K562 (cell line): ENCODE measurements at regions not wholly inside any gene's neighbourhood (a gene's known extent, or its start where the extent isn't known, plus 50 kb on each side); places are given as distances from the start of the nearest gene placed in this dataset.

Experiments
- ATAC-seq: fragments of 200-7000 bp; cut with Tn5 transposase; 3 replicates; pipeline ENCODE4 v1.9.1; 2020; ENCODE audit warnings: moderate library complexity
- BruUV-seq: library from RNA; stranded (reverse); fragments of 400-500 nt; replicated peaks from 2 replicates; lab custom pipeline; 2021; lab: Mats Ljungman, UMichigan
- CTCF ChIA-PET: fragments of 300-600 bp; formaldehyde crosslinking; extraction: SDS; loops from one replicate; lab custom pipeline; 2021; ENCODE audit warnings: low intra/inter-chr PET ratio; lab: Yijun Ruan, JAX
- POLR2A ChIA-PET: fragments of 300-600, 350-650 bp; sonication (Branson Sonifier 250); formaldehyde crosslinking; extraction: SDS; loops from one replicate; lab custom pipeline; 2021; ENCODE audit warnings: antibody characterized with exemption, inconsistent platforms; lab: Yijun Ruan, JAX
- DNase-seq, 4 experiments: peaks; one replicate each; pipeline versions ENCODE4 v3.0.0 to v3.0.0-alpha.2; 2011 to 2018; ENCODE audit warnings: low spot score in 3 of 4, mixed read lengths in 3 of 4; ENCODE audit errors: extremely low read depth in 1 of 4
- FAIRE-seq: peaks from 2 replicates; lab custom pipeline; 2011; peaks lifted over from hg19 to GRCh38; lab: Jason Lieb, UNC
- H2AFZ ChIP-seq: 2 replicates; pipeline ENCODE4 v1.6.0; 2011; ENCODE audit warnings: low read depth, low read length, control low read depth, inconsistent platforms
- H3K27ac ChIP-seq: fragments of 200-600 bp; 3 replicates; pipeline ENCODE4 v1.8.0; 2011; ENCODE audit warnings: low read depth, mild to moderate bottlenecking, control low read depth, inconsistent platforms, low read length, moderate library complexity, mixed read lengths; ENCODE audit errors: extremely low read depth
- H3K27me3 ChIP-seq, 2 experiments: fragments of 300-600 bp in 1 of 2; 2 replicates in 1 of 2; 3 replicates in 1 of 2; pipeline versions ENCODE4 v1.6.0 to v1.8.0; 2011; ENCODE audit warnings: inconsistent platforms in 2 of 2, low read length in 2 of 2, mild to moderate bottlenecking in 1 of 2, mixed read lengths in 1 of 2, moderate library complexity in 1 of 2; ENCODE audit not compliant: control insufficient read depth in 2 of 2, insufficient read depth in 2 of 2
- H3K36me3 ChIP-seq: fragments of 300-600 bp; 3 replicates; pipeline ENCODE4 v1.8.0; 2011; ENCODE audit warnings: mild to moderate bottlenecking, low read length, inconsistent platforms; ENCODE audit not compliant: control insufficient read depth, insufficient read depth
- H3K4me1 ChIP-seq, 2 experiments: fragments of 200-600 bp in 1 of 2; replicated peaks in 1 of 2; 2 replicates in 1 of 2; 3 replicates in 1 of 2; pipeline versions ENCODE4 v1.5.1 to v1.8.0; 2011; ENCODE audit warnings: inconsistent platforms in 2 of 2, low read length in 2 of 2, mild to moderate bottlenecking in 1 of 2, mixed read lengths in 1 of 2, moderate library complexity in 1 of 2; ENCODE audit not compliant: control insufficient read depth in 2 of 2, insufficient read depth in 2 of 2
- H3K4me2 ChIP-seq: 2 replicates; pipeline ENCODE4 v1.6.1; 2011; ENCODE audit warnings: low read length, control low read depth, inconsistent platforms, mixed read lengths; ENCODE audit not compliant: insufficient read depth
- H3K4me3 ChIP-seq: fragments of 200-600 bp; sonication (generic), shearing (Covaris generic); 2 replicates; pipeline ENCODE4 v1.5.1; 2016; ENCODE audit warnings: control low read depth, inconsistent platforms
- H3K79me2 ChIP-seq: fragments of 200-600 bp; 3 replicates; pipeline ENCODE4 v1.8.0; 2011; ENCODE audit warnings: low read length, inconsistent platforms; ENCODE audit not compliant: control insufficient read depth, insufficient read depth
- H3K9ac ChIP-seq, 2 experiments: 2 replicates each; pipeline versions ENCODE4 v1.6.0 to v1.6.1; 2011; ENCODE audit warnings: low read depth in 2 of 2, low read length in 2 of 2, control low read depth in 1 of 2, inconsistent platforms in 1 of 2, mild to moderate bottlenecking in 1 of 2, mixed read lengths in 1 of 2; ENCODE audit not compliant: insufficient read depth in 1 of 2
- H3K9me1 ChIP-seq: one replicate; pipeline ENCODE4 v1.6.0; 2011; ENCODE audit warnings: inconsistent platforms, mild to moderate bottlenecking, low read length, moderate library complexity; ENCODE audit not compliant: control insufficient read depth, insufficient read depth
- H3K9me3 ChIP-seq: replicated peaks from 2 replicates; pipeline ENCODE4 v1.5.1; 2011; ENCODE audit warnings: low read depth, low read length, inconsistent platforms; ENCODE audit not compliant: control insufficient read depth, insufficient read depth
- H4K20me1 ChIP-seq: replicated peaks from 2 replicates; pipeline ENCODE4 v1.6.1; 2011; ENCODE audit warnings: low read length, inconsistent platforms, mixed read lengths; ENCODE audit not compliant: control insufficient read depth, insufficient read depth
- CREBBP ChIP-seq: IDR thresholded peaks from one replicate; pipeline ENCODE4 v1.6.1; 2012; ENCODE audit warnings: low read depth, mild to moderate bottlenecking, control low read depth, inconsistent platforms, low read length
- ETS2 ChIP-seq: IDR thresholded peaks from 2 replicates; pipeline ENCODE4 v1.6.1; 2016; ENCODE audit warnings: borderline replicate concordance, missing genetic modification characterization, mild to moderate bottlenecking, moderate library complexity, missing compliant biosample characterization; ENCODE audit not compliant: poor library complexity, severe bottlenecking
- EZH2 ChIP-seq: IDR thresholded peaks from 2 replicates; pipeline ENCODE4 v1.6.1; 2012; ENCODE audit warnings: low read depth, mild to moderate bottlenecking, inconsistent platforms, low read length, borderline replicate concordance
- FOS ChIP-seq: IDR thresholded peaks from 3 replicates; pipeline ENCODE4 v1.6.1; 2011; ENCODE audit not compliant: insufficient read length; ENCODE audit errors: extremely low read depth
- ILK ChIP-seq: fragments of 450-650 bp; IDR thresholded peaks from 2 replicates; pipeline ENCODE4 v1.6.1; 2016; ENCODE audit warnings: missing genetic modification characterization, low read depth, mild to moderate bottlenecking, missing compliant biosample characterization, moderate library complexity, borderline replicate concordance
- KDM4B ChIP-seq, 2 experiments: fragments of 450-650 bp in 1 of 2; sonication (generic) in 1 of 2; IDR thresholded peaks; 2 replicates each; pipeline ENCODE4 v1.6.1; 2016 to 2017; ENCODE audit warnings: borderline replicate concordance in 2 of 2, antibody characterized with exemption in 1 of 2, low read depth in 1 of 2, mild to moderate bottlenecking in 1 of 2
- PTBP1 ChIP-seq: fragments of 200-400 bp; formaldehyde crosslinking; IDR thresholded peaks from 2 replicates; pipeline ENCODE4 v1.6.1; 2017; ENCODE audit warnings: low read depth, low read length
- SIN3A ChIP-seq, 2 experiments: fragments of 150-350 bp in 1 of 2; IDR thresholded peaks; 2 replicates each; pipeline ENCODE4 v1.6.1; 2011 to 2016; ENCODE audit warnings: borderline replicate concordance in 2 of 2, low read depth in 2 of 2, low read length in 2 of 2, mild to moderate bottlenecking in 2 of 2, moderate library complexity in 2 of 2; ENCODE audit not compliant: control insufficient read depth in 1 of 2
- SMARCE1 ChIP-seq: fragments of 450-650 bp; IDR thresholded peaks from 2 replicates; pipeline ENCODE4 v1.7.1; 2016; ENCODE audit warnings: mild to moderate bottlenecking
- ZNF133 ChIP-seq: fragments of 250-450 bp; sonication (Bioruptor Pico); IDR thresholded peaks from 2 replicates; pipeline ENCODE4 v1.4.0; 2020; ENCODE audit warnings: mild to moderate bottlenecking
- ZNF165 ChIP-seq: fragments of 250-450 bp; sonication (Bioruptor Pico); IDR thresholded peaks from 2 replicates; pipeline ENCODE4 v1.4.0; 2020; ENCODE audit warnings: borderline replicate concordance
- ZNF232 ChIP-seq: sonication (generic); formaldehyde crosslinking; IDR thresholded peaks from 2 replicates; pipeline ENCODE4 v1.8.0; 2022; ENCODE audit warnings: mild to moderate bottlenecking, missing genetic modification reagents
- ZNF274 ChIP-seq: IDR thresholded peaks from 2 replicates; pipeline ENCODE4 v1.6.1; 2011; ENCODE audit warnings: low read depth, mild to moderate bottlenecking, low read length, moderate library complexity, borderline replicate concordance
- ZNF316 ChIP-seq: fragments of 450-650 bp; IDR thresholded peaks from 2 replicates; pipeline ENCODE4 v1.6.1; 2016
- ZNF324 ChIP-seq: fragments of 250-450 bp; sonication (Bioruptor Pico); IDR thresholded peaks from 2 replicates; pipeline ENCODE4 v1.4.0; 2020; ENCODE audit warnings: mild to moderate bottlenecking
- ZNF445 ChIP-seq: fragments of 250-450 bp; sonication (Bioruptor Pico); IDR thresholded peaks from 2 replicates; pipeline ENCODE4 v1.4.0; 2020; ENCODE audit warnings: low read depth, mild to moderate bottlenecking, moderate library complexity
- WGBS: fragments of 100-300 bp; shearing (Covaris generic); methylation state at CpG from one replicate; pipeline ENCODE4 v1.1.6; 2016; ENCODE audit warnings: low coverage, mixed read lengths; ENCODE audit not compliant: insufficient coverage; ENCODE audit errors: missing lambda C conversion rate; 5-methylcytosine and 5-hydroxymethylcytosine counted together
- in situ Hi-C: fragments of 300-500 bp; cut with MboI; formaldehyde crosslinking; loops from 4 replicates; pipeline ENCODE4 v1.15.0; 2018; ENCODE audit warnings: inconsistent platforms, mixed read lengths
- intact Hi-C: fragments of 100-400 bp; cut with micrococcal nuclease; formaldehyde crosslinking; loops from 2 replicates; pipeline ENCODE4 v1.14.2; 2022
- TF ChIP-seq, protein P1 (sequence below): sonication (generic); formaldehyde crosslinking; IDR thresholded peaks from 2 replicates; pipeline ENCODE4 v1.8.1; 2023; ENCODE audit warnings: mild to moderate bottlenecking, missing genetic modification reagents
- TF ChIP-seq, protein P2 (sequence below): fragments of 250-450 bp; sonication (Bioruptor Pico); IDR thresholded peaks from 2 replicates; pipeline ENCODE4 v1.4.0; 2020

DNA sequence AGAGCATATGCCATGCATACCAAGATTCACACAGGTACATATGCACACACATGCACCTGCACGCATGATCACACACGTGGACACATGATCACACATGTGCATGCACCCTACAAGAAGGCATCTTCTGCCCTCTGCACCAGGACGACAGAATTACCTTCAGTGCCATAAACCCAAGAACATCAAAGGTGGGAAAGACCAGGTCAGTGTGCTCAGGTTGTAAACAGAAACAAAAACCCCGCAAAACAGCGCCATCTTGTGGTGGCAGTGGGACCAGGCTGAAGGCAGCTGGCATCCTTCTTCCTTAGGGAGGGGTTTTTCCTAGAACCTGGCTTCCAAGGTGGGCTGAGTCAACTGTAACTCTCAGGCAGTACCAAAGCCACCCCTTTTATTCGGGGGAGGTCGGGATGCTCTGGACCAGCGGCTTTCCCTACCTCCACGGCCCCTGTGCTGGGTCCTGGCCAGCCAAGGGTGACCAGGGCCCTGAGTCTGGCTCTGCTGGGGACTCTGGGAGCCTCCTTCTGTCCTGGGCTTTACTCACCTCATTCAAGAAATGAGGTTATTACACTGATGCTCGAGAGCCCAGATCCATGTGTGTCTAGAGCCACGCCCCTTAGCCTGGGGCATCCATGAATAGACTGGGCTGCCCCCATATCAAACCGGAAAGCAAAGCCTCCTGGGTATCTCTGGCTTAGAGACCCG lies 69.4 kb upstream of the FGF3 start (continued):
- no peak for TF ChIP-seq ZNF232

DNA sequence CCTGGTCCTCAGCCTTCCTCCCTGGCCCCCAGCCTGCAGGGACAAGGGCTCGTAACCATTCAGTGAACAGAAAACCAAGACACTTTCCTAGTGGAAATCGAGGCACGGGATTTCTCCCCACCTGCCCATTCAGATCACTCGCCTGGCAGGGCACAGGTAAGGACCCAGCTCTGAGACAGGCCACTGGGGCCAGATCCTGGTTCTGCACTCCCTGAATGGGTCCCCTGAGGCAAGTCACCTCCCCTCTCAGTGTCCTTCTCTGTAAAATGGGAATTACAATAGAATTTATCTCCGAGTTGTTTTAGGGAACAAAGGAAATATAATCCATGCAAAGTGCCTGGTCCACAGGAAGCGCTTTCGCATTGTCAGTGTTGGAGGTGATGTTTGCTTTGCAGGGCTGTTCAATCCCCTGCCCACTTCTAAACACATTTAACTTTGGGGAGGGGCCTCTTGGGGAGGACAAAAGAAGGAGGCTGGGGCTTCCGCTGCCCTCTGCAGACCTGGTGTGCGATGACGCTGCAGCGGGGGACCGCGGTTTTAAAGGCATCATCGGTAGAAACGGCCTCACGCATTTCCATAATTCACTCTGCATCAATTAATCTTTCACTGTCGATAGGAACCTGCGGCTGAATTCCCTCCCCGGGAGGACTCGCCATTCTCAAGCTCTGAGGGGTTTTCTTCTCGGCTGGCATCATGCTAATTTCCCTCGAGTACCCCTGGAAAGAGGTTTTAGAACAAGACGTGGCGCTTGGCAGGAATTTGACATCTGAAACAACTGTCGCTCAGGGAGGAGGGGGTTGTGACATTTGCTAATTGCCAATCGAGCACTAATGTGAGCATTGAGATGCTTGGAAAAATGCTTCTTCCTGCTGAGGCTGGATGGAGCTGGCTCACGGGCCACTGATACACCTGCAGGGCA lies 70.4 kb upstream of the FGF3 start:
- CTCF ChIA-PET: interaction anchor here (3.1 kb wide), 1 partner anchor 204 kb away, joined by 25 read pairs; no protein-coding TSS in a partner anchor
- in situ Hi-C loops (loop anchor here (10.0 kb wide), 1 partner anchor 205 kb away; no protein-coding TSS in a partner anchor), intact Hi-C loops (no loop called here)
- no peak for ATAC-seq
- Histone ChIP-seq H3K79me2 (no peaks in the 10 kb centered on the region), H3K9me3 (no peaks in the 10 kb centered on the region), H3K27me3 (peaks cover 25 to 59% of the 10 kb centered on the region in 2 experiments; a peak in 3 of 5 replicates), H3K4me1 (peaks cover 0 to 11% of the 10 kb centered on the region in 2 experiments; a peak in 2 of 5 replicates), H3K4me2 (no peak overlapping the region), H2AFZ (no peak overlapping the region), H3K27ac (no peak overlapping the region), H3K4me3 (no peak overlapping the region), H3K9me1 (no peaks in the 10 kb centered on the region), H3K9ac (no peak overlapping the region), H4K20me1 (peaks cover 24% of the 10 kb centered on the region), H3K36me3 (no peaks in the 10 kb centered on the region)
- FAIRE-seq: no peak
- under 1% methylated on average over 27 of the region's 27 CpGs for WGBS
- POLR2A ChIA-PET: no interaction called here
- BruUV-seq: no TSS peak
- DNase-seq: no peak
- TF ChIP-seq ZNF165 (CRISPR knock-in tag): no peak
- no peak for TF ChIP-seq ZNF274
- TF ChIP-seq SMARCE1: no peak
- TF ChIP-seq, protein P1, sequence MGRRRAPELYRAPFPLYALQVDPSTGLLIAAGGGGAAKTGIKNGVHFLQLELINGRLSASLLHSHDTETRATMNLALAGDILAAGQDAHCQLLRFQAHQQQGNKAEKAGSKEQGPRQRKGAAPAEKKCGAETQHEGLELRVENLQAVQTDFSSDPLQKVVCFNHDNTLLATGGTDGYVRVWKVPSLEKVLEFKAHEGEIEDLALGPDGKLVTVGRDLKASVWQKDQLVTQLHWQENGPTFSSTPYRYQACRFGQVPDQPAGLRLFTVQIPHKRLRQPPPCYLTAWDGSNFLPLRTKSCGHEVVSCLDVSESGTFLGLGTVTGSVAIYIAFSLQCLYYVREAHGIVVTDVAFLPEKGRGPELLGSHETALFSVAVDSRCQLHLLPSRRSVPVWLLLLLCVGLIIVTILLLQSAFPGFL (CRISPR knock-in tag): no peak
- no peak for TF ChIP-seq PTBP1
- TF ChIP-seq ILK: no peak
- TF ChIP-seq ZNF133: no peak
- no peak for TF ChIP-seq ZNF445 (CRISPR knock-in tag)
- TF ChIP-seq, protein P2, sequence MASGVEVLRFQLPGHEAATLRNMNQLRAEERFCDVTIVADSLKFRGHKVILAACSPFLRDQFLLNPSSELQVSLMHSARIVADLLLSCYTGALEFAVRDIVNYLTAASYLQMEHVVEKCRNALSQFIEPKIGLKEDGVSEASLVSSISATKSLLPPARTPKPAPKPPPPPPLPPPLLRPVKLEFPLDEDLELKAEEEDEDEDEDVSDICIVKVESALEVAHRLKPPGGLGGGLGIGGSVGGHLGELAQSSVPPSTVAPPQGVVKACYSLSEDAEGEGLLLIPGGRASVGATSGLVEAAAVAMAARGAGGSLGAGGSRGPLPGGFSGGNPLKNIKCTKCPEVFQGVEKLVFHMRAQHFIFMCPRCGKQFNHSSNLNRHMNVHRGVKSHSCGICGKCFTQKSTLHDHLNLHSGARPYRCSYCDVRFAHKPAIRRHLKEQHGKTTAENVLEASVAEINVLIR (CRISPR knock-in tag): no peak
- no peak for TF ChIP-seq FOS
- TF ChIP-seq SIN3A (IDR thresholded peaks at IDR 0.05; ENCODE audit: borderline replicate concordance in 2 of 2, control insufficient read depth in 1 of 2, low read depth in 2 of 2, low read length in 2 of 2): no peak
- TF ChIP-seq EZH2: no peak
- TF ChIP-seq ZNF316: no peak
- TF ChIP-seq ETS2: no peak
- no peak for TF ChIP-seq KDM4B (IDR thresholded peaks at IDR 0.05; ENCODE audit: borderline replicate concordance in 2 of 2, low read depth in 1 of 2)
- no peak for TF ChIP-seq ZNF324
- no peak for TF ChIP-seq CREBBP
